ENCODE measurements at regions not wholly inside any gene's neighbourhood (a gene's known extent, or its start where the extent isn't known, plus 50 kb on each side); places are given as distances from the start of the nearest gene placed in this dataset.

DNA sequence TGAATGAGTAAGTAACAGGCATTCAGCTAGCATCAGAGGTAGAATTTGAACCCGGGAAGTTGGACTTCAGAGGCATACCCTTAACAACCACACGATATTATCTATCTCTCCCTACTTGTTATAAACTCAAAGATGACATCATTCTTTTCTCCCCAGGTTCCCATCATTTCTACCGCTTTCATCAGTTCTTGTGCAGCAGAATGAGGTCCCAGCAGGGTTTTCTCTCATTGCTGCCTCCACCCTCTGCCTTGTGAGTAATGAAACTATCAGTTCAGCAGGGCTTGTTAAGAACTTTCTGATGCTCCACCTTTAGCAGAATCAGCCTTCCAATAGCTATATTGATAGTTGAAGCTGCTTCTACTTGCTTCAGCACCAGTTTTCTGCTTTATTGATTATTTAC, 487.5 kb upstream of the KCNMB2 start:
- DNase-seq (ENCODE audit: low read depth in 2 of 2) = no peak

DNA sequence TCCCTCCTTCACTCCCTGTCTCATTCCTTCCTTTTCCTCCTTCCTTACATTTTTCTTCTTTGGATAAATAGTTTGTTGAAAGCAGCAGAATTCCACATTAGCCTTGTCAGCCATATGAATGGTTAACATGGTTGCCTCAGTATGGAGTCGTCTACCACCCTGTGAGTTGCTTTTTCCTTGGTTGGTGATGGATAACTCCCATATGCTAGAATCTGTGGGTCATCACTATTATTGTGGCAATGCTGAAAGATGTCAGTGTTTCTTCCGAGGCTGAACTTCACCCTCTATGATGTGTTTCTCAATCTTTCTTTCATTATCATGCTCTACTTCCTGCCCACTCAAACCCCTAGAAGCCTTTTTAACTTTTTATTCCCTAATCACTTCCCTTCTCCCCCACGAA, 481.8 kb upstream of the KCNMB2 start:
- DNase-seq (ENCODE audit: low read depth in 2 of 2) = no peak

- no peak for DNase-seq (ENCODE audit: low read depth in 2 of 2)
These were observed 480.3 kb upstream of the KCNMB2 start for GRCh38 chr3:178055939-178056338.

DNA sequence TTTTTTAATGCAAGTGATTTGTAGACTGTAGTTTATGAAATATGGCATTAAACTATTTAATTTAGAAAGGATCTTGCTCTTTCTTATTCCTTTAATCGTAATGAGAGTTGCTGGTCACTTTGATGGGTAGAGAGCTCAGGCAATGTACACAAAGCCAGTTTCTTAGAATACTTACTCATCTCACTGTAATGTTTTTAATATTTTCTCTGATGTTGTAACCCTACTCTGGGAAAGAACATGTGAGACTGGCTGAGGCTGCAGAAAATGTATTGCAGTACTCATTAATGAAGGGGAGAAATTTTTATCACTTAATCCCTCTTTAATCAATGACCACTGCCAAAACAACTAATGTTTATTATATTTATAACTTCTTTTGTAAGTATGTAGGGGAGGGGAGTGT, 479.4 kb upstream of the KCNMB2 start:
- DNase-seq (ENCODE audit: low read depth in 2 of 2) = no peak

- no peak for DNase-seq (ENCODE audit: low read depth in 2 of 2)
These were observed 477.6 kb upstream of the KCNMB2 start for GRCh38 chr3:178058629-178059028.

DNA sequence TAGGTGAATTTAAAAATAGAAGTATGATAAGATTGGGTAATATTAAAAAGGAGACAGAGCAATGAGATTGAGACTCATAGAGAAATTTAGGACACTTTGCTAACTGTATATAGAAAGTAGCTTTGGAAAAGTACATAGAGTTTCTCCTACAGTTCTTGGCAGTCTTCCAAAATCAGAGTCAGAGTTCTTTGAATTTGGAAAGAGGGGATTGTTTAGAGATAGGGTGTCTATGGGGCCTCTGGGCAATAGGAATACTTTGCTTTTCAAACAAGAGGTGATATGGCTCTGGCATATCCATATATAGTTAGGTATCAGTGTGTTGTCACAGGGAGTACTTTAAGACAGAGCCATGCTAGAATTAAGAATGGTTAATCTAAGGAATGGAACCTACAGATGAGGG, 477.1 kb upstream of the KCNMB2 start:
- no peak for DNase-seq (ENCODE audit: low read depth in 2 of 2)

- no peak for DNase-seq (ENCODE audit: low read depth in 2 of 2)
These were observed 476.4 kb upstream of the KCNMB2 start for GRCh38 chr3:178059836-178060235.

DNA sequence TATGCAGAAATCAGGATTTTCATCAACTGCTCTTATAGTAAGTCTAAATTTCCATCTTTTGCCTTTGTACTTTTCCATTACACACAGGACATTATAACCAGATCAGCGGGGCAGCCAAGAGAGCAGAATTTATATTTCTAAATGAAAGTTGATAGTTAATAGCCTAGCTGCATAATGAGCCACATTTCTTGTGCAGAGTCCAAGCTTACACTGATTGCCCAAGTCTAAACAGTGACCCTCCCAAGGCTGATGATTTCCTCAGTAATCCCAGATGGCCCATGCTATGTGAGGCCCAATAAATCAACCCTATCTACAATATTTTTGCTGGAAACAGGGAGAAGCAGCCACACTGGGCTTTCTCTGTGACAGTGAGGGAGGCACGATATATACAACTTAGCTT, 475.8 kb upstream of the KCNMB2 start:
- no peak for DNase-seq (ENCODE audit: low read depth in 2 of 2)

- DNase-seq (ENCODE audit: low read depth in 2 of 2) = no peak
These were observed 474.1 kb upstream of the KCNMB2 start for GRCh38 chr3:178062126-178062525.

DNA sequence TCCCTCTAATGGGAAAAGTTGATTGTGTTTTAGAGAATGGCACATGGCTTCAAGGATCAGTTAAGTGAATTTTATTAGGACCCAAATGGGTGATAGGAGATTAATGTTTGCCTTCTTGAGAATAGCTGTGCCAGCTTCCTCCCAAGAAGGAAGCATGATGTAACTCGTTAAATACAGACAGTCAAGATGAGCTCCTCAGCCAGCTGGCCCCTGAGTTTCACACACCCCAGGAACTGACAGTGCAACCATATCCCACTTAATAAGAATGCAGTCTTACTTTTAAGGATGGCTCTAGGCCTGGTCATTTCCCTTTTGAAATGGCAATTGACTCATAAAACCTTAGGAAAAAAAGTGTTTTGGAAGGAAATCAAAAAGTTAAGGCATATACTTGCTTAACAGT, 472.8 kb upstream of the KCNMB2 start:
- DNase-seq (ENCODE audit: low read depth in 2 of 2) = no peak

DNA sequence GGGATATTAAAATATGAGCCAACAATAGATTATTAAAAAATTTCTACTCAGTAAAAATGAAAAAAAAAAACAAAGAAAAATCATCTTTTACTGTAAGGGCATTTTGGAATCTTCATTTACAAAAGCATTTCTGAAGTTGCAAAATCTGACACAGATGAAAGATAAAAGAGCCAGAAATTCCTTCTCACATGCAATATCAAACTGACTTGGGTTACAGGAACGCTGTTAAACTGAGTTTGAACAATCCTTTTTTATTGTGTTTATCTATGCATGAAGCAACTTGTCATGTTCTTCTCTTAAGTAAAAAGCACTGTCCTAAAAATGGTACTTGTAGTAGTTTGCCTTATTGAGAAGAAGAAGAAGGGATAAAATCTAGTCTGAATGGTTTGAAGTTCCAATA, 468.5 kb upstream of the KCNMB2 start:
- DNase-seq (ENCODE audit: low read depth in 2 of 2) = no peak

- DNase-seq (ENCODE audit: low read depth in 2 of 2) = no peak
These were observed 463.6 kb upstream of the KCNMB2 start for GRCh38 chr3:178072391-178073305.

- DNase-seq (ENCODE audit: low read depth in 2 of 2) = no peak
These were observed 462.9 kb upstream of the KCNMB2 start for GRCh38 chr3:178073366-178073765.

DNA sequence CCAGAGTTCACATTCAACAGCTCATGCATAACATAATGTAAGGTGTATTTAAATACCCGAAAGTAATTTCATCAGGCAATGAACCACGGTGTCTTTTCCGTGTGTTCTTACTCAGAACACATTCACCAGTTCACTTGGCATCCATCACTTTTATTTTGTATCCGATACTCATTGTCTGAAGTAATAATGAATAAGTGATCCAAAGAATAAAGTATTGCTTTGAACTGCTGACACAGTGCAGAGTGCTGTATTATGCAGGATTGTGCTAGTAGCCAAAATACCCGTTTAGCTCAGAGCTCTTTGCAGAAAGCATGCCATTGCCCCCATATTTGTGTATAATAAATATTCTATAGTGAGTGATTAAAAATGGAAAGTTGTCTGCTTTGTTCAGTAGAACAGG, 460.9 kb upstream of the KCNMB2 start:
- no peak for DNase-seq (ENCODE audit: low read depth in 2 of 2)

- DNase-seq (ENCODE audit: low read depth in 2 of 2) = no peak
These were observed 457.3 kb upstream of the KCNMB2 start for GRCh38 chr3:178078953-178079352.

- no peak for DNase-seq (ENCODE audit: low read depth in 2 of 2)
These were observed 456.3 kb upstream of the KCNMB2 start for GRCh38 chr3:178079966-178080365.

DNA sequence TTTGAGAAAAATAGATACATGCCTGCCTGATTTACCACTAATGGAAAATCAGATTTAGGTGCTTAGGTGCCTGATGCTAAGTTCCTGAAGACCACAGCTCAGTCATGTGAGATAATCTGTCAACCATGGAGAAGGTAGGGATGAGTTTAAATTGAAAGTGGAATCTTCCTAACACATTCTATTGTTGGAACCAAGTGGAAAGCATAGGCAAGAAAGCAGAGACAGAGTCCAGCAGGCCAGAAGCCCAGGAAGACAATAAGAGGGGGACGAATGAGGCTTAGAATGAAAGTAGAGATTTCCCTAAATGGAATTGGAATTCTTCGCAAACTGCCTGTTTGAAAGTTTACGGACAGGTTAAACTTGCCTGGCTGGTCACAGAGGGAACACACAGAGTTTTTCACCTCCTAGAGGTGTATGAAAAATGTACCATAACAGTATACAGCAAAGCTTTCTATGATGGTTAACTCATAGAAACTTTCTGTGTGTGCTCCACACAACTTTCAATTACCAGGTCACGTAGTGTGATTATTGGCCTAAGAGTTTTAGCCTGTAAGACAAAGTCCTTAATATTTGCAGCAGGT, 453.8 kb upstream of the KCNMB2 start:
- no peak for DNase-seq (ENCODE audit: low read depth in 2 of 2)

DNA sequence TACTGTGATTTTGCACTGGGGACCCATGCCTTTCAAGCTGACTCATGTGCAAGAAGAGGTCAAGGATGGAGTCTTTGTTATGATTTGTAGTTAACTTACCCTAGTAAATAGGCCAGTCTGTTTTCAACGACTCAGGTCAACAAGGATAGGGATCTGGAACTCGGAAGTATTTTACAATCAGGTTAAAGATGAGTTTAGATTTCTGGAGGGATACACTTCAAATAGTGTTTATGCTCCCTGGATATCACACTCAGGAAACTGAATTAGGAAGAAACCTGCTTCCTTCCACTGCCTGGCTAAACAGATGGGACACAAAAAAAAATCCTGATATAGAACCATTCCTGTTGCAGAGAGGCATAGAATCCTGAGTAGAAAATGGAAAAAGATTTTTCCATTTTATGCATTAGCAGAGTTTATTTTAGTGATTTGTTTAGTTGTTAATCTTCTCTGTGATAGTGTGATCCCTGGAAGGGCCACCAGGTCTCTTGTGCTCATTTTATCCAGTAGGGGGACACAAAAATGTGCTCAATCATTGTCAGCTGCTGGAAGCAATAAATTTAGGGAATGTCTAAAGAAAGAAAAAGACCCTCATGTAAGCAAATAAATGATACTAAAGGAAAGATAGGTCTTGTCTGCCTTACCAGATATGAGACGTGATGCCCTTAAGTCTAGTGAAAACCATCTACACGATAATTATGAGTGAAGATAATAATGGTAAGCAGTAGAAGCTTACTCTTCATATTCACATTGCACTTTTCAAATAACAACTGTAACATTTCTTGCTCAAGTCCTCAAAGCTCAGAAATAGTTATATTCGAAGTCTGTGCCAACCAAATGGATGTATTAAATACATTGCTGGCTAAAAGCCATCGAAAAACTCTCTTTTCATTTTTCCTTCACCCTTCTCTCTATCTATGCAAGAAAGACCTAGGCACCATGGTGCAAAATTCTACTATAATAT, 452.1 kb upstream of the KCNMB2 start:
- no peak for DNase-seq (ENCODE audit: low read depth in 2 of 2)

- no peak for DNase-seq (ENCODE audit: low read depth in 2 of 2)
These were observed 451.1 kb upstream of the KCNMB2 start for GRCh38 chr3:178084938-178085816.

- DNase-seq (ENCODE audit: low read depth in 2 of 2) = no peak
These were observed 450.5 kb upstream of the KCNMB2 start for GRCh38 chr3:178085817-178086123.

DNA sequence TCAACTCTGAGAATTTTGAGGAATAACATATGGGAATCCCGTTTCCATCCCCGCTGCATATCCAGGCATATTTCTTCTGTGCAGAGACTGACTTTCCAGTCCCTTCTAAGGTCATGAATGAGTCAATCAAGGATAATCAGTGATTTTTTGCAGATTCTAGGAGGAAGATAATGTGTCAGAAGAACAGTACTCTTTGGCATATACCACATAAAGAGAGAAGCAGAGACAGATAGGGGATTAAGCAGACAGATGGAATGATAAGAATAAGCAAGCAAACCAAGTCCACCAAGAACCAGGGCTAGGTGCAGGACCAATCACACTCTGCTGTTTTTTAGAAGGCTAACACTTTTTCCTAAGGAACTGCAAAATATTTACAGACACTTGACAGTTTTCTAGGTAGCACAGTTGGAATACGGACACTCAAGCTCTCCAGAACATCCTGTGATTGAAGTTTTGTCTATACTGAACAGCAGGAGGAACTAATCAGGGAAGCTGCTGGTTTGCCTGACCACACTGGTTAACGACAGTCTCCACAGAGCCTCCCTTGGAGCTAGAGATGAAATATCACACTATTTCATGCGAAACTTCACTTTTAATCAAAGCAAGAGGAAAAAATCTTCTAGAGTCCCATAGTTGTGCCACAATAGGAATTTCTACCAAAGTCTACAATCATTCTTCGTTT, 450.0 kb upstream of the KCNMB2 start:
- DNase-seq (ENCODE audit: low read depth in 2 of 2) = no peak

All from stimulated activated CD8-positive, alpha-beta memory T cell treated with anti-CD3 and anti-CD28 coated beads, Interleukin-15, amount 100 ng/mL, for 4 hours (primary cell).